Superior temporal gyrus (tissue), 1 donor: ENCODE measurements at regions not wholly inside any gene's neighbourhood (a gene's known extent, or its start where the extent isn't known, plus 50 kb on each side); places are given as distances from the start of the nearest gene placed in this dataset.
"Not testable (repeated sequence)": the region's sequence is repeated elsewhere in the genome, so short reads cannot be mapped to it uniquely, and the experiment has no call there.

Experiments used
- DNase-seq: peaks from one replicate; pipeline ENCODE4 v3.0.0-alpha.2; 2016; ENCODE audit errors: extremely low spot score

DNA sequence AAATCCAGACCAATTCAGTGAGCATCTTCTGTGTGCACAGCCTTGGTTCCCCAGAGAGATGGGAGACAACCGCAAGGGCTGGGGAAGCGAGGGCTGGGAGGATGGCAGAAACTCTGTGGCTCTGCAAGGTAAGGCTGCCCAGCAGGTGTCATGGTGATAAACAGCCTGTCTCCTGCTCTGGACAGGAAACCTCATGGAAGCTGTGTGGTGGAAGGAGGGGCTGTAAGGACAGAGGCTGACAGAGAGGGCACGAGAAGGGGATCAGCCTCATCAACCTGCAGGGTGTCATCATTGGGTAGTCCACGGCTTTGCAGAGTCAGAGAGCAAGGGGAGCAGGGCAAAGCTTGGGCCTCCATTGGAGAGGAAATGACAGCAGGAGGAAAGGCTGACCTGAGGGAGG, 138.4 kb upstream of the CADM1 start:
- no peak for DNase-seq

DNA sequence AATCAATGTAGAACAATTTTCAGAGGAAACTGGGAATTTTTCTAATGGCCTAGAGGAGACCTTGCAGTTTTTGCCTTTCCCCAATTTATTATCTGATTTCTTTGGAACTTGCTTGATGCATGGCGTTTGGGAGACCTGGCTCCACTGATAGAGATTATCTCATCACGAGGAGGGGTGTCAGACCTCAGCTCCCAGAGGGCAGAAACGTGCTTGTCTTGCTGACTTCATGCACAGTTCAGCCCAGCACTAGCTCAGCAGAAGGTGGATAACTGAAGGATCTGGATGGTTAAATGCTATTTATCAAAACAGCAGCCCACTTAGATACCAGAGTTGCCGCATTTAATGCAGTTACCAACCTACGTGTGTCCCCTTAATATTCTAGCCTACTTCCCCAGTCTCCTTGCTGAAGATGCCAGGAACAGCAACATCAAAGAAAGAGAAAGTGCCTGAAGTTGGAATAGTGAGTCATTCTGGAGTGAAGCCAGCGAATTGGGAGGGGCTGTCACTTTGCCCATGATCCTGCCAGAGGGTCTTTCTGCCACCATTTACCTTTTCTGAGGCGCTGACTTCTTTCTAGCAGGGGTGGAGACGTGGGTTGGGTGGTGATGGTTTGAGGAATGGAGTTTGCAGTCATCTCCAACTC, 133.5 kb upstream of the CADM1 start:
- DNase-seq: no peak

DNA sequence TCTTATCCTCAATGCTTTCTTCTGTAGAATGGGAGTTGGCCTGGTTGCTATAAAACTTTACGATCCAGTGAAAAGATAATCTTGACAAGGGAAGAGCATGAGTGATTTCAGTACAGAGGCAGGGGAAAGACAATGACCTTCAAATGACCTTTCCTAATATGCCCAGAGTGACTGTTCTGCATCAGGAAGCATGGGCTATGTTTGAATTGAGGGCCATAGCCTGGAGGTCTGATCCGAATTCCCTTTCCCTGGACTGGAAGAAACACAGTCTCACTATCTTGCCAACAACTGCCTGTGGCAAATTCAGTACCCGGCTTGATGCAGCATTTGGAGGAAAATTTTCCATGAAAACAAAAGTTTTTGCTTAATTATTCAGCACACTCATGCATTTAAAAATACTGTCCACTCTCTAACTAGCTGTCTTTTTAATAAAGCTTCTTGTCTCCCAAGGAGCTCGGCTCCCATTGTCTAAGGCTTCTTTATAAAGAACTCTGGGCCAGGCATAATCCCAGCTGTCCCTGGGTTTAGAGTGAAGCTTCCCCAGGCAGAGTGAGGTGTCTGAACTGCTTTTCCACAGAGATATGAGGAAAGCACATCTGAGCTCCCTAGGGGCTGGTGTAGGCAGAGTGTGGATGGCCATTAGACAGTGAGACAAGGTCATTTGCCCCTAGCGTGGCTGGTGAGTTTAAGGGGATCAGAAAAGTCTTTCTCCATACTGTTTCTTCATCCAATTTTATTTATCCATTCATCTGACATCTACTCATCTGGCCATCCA, 132.7 kb upstream of the CADM1 start:
- DNase-seq: no peak

DNA sequence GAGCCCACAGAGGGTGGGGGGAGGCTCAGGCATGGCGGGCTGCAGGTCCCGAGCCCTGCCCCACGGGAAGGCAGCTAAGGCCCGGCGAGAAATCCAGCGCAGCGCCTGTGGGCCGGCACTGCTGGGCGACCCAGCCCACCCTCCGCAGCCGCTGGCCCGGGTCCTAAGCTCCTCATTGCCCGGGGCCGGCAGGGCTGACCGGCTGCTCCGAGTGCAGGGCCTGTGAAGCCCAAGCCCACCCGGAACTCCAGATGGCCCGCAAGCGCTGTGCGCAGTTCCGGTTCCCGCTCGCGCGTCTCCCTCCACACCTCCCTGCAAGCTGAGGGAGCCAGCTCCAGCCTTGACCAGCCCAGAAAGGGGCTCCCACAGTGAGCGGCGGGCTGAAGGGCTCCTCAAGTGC, 129.8 kb upstream of the CADM1 start:
- not testable (repeated sequence) for DNase-seq

DNA sequence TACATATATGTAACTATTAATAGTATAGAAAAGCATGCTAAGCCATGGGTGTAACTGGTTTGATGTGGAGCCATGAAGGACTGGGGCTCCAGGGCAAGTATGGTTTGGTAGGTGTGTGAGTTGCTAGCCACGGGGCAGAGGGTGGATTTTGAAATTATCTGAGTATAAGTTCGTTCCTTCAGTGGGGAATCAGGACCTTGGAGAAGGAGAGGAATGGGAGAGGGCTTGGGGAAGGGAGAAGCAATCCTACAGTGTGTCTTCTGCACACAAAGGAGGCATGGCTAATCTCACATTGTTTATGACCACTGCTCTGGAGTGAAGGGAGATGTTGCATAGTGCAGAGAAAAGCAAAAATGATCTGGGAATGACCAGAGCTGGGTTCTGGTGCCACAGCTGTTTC, 127.8 kb upstream of the CADM1 start:
- DNase-seq: no peak

DNA sequence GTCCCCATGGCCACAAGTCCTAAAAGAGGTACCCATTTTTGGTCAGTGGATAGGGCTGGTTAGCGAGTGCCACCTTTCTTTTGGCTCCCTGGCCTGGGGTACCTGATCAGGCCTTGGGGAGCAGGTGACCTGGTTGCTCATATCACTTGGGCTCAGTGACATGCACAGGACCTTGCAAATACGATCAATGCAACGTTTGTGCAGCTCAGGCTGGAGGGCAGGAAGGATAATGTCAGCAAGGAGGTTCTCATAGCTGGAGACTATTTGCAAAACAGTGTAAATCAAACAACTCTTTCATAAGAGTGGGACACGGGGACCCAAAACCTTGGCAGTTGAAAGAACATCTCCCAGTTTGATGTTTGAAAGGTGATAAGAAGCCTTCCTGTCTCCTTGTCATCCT, 127.4 kb upstream of the CADM1 start:
- DNase-seq: no peak

DNA sequence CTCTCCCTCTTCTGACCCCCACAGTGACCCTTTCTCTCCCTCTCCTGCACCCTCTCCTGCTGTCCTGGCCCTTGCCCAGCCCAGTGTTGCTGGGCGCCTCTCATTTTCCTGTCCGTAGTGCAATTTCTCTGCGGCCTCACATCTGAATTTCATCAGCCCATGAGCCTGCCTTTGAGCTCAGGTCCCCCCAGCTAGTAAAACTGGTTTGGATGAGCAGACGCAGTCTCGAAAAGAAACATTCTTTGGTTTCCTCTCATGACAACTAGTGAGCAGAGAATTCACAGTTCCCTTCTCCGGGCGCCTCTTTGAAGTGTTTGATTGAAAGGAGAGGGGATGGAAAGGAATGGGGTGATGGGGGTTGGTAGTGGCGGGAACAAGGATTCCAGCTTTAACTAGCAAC, 126.0 kb upstream of the CADM1 start:
- no peak for DNase-seq

DNA sequence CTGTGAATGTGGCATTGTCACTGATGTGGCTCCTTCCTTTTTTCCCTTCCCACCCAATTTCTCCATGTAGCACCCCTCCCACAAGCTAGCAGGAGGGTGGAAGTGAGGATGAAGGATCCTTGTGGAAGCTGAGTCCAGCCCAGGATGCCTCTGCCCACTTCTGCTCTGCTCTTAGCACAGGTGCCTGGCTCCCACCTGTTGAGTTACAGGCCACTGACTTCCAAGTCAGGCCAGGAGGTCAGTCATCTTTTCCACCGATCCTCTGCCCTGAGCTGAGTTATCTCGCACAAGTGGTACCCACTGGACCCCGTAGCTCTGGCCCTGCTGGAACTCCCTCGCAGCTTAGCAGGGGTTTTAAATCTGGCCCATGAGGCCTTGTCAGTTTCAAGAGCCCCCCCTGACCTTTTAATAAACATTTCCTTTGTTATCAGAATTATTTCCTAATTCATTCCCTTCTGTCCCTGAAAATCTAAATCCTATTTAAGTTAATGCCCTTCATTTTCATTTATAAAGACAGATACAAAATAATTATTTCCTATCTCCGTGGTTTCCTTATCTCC, 125.3 kb upstream of the CADM1 start:
- DNase-seq: no peak

DNA sequence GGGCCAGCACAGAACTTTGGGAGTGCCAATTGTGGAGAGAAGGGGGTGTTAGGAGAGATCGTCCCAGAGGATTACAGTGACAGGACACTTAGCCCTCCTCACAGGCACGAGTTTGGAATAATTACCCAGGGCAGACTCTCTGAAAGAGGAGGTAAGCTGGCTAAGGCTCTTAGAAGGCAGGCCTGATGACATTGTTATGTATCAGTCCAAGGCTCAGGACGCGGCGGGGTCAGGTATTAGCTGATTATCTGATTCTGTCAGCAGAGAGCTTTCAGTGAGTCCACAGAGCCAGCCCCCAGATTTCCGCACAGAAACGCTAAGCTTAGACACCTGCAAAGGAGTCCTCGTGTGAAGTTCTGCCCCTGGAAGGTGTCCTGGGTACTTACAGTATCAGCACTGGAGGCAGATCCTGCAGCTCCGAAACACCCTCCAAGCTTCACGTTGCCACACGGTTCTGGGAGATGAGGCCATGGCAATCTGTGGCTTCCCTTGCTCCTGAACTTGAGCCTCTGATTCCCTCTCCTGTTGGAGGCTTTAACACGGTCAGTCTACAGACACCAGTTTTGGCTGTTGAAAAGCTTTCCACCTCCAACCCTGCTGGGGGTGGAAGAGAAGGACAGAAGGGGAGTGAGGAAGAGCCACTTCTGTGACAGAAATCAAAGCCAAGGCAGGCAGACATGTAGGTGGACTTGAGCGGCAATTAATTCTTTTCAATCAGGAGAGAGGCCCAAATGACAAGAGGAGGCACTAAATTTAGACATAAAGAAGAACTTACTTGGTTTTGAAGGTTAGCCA, 123.6 kb upstream of the CADM1 start:
- DNase-seq: no peak

DNA sequence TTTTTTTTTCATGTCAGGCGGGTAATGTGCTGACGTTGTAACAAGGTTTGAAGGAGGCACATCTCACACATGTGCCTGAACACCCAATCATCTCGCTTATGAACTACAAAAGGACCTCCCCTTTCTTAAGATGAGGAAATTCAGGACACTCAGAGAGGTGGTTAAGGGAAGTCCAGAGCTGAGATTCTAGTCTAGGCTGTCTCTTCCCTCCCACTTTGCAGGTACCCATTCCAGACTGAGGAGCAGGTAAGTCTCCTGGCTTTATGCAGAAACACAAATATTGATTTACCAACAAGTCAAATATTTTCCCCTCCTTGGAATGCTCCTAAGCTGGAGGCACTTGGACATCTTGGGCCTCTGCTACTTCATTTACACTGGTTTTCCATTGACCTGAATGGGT, 122.9 kb upstream of the CADM1 start:
- no peak for DNase-seq

DNA sequence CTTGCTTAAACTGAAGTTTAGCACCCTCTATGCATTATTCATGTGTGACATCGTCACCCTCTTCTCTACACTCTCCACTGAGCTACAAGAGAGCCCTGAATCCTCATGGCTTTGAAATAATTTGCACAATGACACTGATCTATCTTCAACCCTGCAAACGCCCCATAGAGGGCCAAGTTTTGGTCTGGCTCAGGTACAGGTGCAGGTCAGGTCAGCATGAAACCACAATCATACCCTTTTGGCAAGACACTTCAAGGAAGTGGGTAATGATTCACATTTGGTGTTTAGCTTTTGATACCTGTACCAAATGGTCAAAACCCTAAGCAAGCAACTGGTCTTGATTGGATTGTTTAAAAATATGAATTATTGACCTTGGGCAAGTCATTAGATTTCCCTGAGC, 122.2 kb upstream of the CADM1 start:
- no peak for DNase-seq

DNA sequence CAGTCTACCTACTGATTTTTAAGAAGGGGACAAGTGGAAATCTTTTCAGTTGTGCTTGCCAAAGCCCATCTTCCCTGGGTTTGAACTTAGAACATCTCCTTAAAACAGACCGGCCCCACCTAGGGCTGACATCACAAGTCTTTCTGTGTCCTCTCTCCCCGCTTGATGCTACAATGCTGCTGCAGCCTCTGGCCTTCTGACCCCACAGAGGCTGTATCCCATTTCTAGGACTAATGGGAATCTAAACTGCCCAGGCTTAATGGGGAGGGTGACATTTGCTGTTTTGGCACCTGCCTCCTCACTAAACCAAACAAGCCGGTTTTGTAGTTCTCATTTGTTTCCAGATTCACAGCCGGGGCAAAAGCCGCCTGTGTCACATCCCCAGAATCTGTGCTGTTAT, 121.3 kb upstream of the CADM1 start:
- no peak for DNase-seq

DNA sequence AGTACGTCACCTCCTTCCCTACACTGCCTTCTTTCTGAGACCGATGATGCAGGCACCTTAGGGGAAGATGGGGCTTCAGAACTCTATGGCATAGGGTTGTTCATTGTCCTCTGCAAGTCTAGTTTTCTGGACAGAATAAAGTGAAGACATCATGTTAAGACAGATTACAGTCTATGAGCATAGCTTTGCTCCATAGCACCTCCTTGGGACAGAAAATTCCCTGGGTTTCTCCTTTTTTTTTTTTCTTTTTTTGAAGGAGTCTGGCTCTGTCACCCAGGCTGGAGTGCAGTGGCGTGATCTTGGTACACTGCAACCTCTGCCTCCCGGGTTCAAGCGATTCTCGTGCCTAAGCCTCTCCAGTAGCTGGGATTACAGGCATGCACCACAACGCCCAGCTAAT, 119.8 kb upstream of the CADM1 start:
- DNase-seq: no peak

DNA sequence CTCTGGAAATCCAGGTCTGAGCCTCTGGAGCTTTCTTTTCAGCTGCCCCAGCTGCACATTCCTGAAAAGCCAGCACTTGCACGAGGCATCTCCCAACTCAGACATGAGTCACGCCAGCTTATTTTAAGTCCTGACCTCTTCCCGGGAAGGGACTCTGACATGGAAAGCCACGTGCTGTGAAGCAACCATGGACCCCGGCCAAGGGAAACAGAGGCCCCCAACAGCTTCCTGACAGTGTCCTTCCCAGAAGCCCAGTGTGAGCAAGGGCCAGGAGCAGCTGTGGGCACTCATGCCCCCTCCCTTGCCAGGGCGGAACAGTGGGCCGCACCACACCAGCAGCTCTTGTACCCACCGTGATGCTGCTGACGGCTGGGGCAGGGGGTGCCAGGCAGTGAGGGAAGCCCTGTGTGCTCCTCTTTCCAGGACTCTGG, 118.8 kb upstream of the CADM1 start:
- no peak for DNase-seq

DNA sequence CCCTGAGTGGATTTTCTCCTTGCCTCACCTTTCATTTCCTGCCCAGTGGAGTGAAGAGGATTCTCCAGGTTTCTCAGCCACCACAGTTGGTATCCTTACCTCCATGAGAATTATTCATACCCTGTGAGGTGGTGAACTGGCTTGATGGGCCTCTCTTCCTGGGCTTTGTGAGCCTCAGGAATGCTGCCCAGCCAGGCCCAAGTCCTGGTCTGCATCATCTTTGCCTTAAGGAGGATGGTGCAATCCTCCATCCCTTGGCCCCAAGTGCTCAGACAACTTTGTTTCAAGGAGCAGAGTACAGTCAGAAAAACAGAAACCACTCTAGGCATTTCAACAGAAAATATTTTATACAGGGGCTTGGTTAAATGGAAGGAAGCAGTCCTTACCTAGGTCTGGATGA, 114.2 kb upstream of the CADM1 start:
- DNase-seq: no peak

DNA sequence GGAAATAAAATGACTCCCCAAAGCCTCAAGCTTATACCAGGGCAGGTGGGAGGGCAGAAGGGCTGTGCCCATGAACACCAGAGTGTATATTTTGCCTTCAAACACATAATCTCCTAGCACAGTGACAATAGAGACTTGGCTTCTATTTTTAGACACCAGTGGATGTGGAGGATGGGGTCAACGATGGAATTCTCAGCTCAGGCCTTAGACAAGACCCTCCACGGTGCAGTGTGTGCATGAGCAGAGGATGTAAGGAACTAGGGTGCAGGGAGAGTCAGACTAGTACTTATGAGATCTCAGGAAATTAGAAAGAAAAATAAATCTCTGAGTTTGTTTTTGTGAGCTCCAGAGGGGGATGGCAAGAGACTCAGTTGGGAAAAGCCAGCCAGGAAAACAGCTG, 113.6 kb upstream of the CADM1 start:
- DNase-seq: no peak

DNA sequence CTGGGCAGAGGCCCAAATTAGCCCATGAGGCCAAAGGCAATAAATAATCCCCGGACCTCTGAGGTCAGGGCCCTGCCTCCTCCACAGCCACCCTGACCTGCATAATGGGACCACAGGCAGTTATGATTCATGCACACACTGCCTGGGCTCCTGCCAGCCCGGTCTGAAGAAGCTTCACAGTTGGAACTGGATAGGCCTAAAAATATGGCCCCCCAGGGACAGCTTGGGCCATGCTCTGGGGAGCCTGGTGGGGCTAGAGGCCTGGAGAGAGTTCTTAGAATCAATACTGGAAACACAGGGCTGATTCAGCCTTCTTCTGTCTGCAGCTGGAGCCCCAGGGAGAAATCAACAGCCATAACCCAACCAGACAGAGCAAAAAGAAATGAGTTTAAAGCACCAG, 112.8 kb upstream of the CADM1 start:
- no peak for DNase-seq

DNA sequence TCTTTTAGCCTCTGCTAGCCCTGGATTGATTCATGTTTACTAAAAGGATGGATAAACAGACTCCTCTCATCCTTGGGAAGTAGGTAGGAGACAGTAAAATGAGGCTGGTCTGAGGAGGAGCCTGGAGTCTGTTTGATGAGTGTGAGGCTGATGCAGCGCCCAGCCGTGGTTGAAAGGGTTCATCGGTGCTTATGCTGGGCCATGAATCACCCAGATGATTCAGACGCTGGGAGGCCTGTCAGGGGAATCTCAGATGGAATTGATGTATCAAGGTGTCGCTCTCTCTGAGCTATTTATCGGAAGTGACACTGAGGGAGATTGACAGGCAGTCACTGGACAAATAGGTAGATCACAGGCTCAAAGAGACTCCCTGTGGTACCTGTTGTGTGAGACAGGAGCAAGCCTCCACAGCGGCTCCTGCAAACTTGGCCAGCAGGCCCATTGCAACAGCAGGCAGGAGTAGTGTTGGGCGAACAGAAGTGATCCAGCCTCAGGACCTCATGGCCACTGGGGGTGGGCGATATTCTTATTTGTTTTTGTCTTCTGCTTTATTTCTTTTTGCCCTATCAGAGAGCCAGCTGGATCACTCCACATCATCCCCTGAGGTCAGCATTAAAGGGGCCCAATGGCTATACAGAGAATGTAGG, 109.9 kb upstream of the CADM1 start:
- no peak for DNase-seq

DNA sequence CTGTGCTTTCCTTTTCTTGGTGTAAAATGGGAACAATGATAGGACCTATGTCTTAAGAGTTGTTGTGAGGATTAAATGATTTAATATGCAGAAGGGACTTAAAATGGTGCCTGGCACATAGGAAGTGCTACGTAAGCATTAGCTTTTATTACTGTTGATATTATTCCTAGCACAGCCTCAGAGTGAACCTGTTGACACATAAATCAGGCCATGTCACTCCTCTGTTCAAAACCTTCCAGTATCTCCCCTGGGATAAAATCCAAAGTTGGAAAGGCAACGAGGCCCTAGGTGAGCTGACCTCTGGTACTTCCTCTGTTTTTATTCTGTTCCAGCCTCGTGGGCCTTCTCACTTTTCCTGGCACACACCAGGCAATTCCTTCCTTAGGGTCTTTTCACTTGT, 108.8 kb upstream of the CADM1 start:
- DNase-seq: no peak

DNA sequence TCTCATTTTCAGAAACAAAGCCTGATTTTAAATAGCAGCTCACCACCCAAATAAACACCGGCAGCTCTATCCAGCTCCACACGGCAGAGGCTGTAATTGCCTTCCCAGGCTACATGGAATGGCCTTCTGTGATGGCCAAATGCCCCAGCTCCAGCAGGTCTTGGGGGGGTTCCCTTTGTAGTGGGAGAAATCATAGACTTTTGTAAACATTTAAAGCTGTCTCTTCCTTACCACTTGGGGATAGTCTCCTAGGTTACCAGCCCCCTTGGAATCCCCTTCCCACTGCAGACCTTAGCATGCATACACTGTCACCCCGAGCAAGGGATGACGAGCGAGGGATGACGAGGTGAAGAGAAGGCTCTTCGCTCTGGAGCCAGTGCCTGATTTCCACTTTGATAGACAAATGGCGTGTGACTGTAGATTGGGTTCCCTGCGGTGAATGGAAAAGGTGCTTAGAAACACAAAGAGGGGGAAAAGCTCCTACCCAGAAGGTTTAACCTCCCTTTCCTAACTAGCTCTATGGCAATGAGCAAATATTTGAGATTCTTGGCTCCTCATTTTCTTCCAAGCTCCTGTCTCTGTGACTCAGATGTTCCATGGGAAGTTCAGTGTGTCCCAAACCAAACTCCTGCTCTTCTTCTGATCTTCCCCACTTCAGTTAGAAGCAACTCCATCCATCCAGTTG, 108.0 kb upstream of the CADM1 start:
- no peak for DNase-seq

DNA sequence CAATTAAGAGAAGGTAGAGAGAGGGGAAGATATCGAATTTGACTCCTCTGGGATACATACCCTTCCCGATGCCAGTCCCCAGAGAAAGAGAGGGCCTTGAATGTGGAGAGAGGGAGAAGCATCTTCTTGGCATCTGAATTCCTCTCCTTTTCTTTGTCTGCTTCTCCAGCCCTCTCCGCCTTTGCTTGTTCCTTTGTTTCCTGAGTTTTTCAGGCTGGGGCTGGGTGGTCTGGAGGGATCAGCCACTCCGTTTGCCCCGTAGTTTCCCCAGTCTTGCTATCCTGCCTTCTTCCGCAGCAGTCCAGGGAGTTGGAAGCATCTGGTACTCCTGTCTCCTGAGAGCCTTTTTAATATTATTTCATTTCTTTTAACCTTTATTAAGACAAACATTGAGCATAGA, 107.1 kb upstream of the CADM1 start:
- DNase-seq: no peak

DNA sequence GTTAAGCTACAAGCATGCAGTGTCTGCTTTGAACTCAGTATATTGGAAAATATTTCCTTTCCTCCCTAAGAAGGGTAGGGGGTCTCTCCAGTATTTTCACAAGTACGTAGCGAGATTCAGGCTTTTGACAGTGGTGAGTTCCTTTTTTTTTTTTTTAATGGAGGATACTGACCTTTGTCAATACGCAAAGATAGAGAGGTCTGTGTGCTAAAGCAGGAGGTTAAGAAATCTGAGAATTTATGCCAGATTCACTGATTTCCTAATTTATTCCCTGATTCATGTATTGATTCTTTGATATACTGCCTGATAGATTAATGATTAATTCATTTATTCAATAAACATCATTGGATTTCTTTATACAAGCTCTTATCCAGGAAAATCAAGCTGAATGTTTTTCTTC, 106.7 kb upstream of the CADM1 start:
- no peak for DNase-seq
